ENCODE measurements at regions not wholly inside any gene's neighbourhood (a gene's known extent, or its start where the extent isn't known, plus 50 kb on each side); places are given as distances from the start of the nearest gene placed in this dataset.

- ATAC-seq (ENCODE audit: low read depth) (no peak), DNase-seq (no peak)
- Mint-ChIP-seq H3K4me3 (no peak overlapping the region), H3K4me1 (no peaks in the 10 kb centered on the region), H3K36me3 (ENCODE audit: low read depth) (no peaks in the 10 kb centered on the region), H3K27me3 (peaks cover 9% of the 10 kb centered on the region), H3K27ac (no peak overlapping the region), H3K9me3 (peaks cover 3% of the 10 kb centered on the region)
- TF ChIP-seq, protein P1, sequence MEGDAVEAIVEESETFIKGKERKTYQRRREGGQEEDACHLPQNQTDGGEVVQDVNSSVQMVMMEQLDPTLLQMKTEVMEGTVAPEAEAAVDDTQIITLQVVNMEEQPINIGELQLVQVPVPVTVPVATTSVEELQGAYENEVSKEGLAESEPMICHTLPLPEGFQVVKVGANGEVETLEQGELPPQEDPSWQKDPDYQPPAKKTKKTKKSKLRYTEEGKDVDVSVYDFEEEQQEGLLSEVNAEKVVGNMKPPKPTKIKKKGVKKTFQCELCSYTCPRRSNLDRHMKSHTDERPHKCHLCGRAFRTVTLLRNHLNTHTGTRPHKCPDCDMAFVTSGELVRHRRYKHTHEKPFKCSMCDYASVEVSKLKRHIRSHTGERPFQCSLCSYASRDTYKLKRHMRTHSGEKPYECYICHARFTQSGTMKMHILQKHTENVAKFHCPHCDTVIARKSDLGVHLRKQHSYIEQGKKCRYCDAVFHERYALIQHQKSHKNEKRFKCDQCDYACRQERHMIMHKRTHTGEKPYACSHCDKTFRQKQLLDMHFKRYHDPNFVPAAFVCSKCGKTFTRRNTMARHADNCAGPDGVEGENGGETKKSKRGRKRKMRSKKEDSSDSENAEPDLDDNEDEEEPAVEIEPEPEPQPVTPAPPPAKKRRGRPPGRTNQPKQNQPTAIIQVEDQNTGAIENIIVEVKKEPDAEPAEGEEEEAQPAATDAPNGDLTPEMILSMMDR (IDR thresholded peaks at IDR 0.05) = no peak
- POLR2A ChIA-PET = no interaction called here
- CTCF ChIA-PET = no interaction called here
- intact Hi-C loops (cut with micrococcal nuclease) = no loop called here
Measured at GRCh38 chr4:14916554-14917297, 85.6 kb upstream of the CPEB2 start.

DNA sequence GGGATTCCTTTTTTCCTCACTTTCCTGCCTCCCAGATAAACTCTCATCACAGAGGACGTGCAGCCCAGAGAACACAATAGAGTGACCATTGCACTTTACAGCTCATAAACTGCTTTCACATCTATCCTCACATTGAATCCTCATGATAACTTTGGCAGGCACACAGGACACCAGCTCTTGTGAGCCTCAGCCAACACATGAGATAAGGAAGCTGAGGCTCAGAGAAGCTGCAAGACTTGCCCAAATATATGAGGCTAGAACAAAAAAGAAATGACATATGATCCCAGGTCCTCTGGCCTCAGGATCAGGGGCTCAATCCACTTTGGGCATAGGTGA is 85.0 kb upstream of the CPEB2 start:
- POLR2A ChIA-PET = no interaction called here
- no peak for DNase-seq
- TF ChIP-seq, protein P1 (IDR thresholded peaks at IDR 0.05) = no peak

GRCh38 chr4:14918336-14918735 is 83.9 kb upstream of the CPEB2 start:
- ChIA-PET POLR2A (no interaction called here), CTCF (no interaction called here)
- TF ChIP-seq, protein P1 (IDR thresholded peaks at IDR 0.05) = no peak
- H3K9me3 Mint-ChIP-seq = no peaks in the 10 kb centered on the region
- no peaks in the 10 kb centered on the region for H3K36me3 Mint-ChIP-seq (ENCODE audit: low read depth)
- H3K27me3 Mint-ChIP-seq = peaks cover 9% of the 10 kb centered on the region
- no peak overlapping the region for H3K27ac Mint-ChIP-seq
- ATAC-seq (ENCODE audit: low read depth) = no peak
- no peak overlapping the region for H3K4me3 Mint-ChIP-seq
- H3K4me1 Mint-ChIP-seq = no peaks in the 10 kb centered on the region
- intact Hi-C loops (cut with micrococcal nuclease) = no loop called here
- DNase-seq = no peak

More for the DNA sequence above, 85.0 kb upstream of the CPEB2 start:
- CTCF ChIA-PET = no interaction called here
- Mint-ChIP-seq H3K9me3 (peaks cover 3% of the 10 kb centered on the region), H3K27me3 (peaks cover 9% of the 10 kb centered on the region), H3K27ac (no peak overlapping the region), H3K4me3 (no peak overlapping the region), H3K4me1 (no peaks in the 10 kb centered on the region), H3K36me3 (ENCODE audit: low read depth) (no peaks in the 10 kb centered on the region)
- intact Hi-C loops (cut with micrococcal nuclease) = no loop called here
- ATAC-seq (ENCODE audit: low read depth) = no peak

DNA sequence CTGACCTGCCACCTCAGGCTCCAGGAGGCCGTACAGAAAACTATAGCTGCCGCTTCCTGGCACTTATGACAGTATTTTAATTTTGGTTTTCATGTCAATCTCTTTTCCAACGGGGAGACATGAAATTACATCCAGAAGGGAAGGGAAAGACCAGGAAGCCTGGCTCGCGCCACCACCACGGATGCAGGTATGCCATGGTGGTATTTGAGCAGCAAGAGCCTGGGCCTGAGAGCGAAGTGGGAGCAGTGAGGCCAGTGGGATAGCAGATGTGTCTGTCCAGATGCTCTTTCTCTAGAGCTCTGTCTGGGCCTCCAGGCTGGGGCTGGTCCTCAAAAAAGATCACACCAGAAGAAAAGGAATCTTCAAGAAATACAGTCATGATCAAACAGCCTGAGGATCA is 82.5 kb upstream of the CPEB2 start:
- DNase-seq (no peak), ATAC-seq (ENCODE audit: low read depth) (no peak)
- H3K27me3 Mint-ChIP-seq = peaks cover 9% of the 10 kb centered on the region
- TF ChIP-seq, protein P1 (IDR thresholded peaks at IDR 0.05) = no peak
- no peaks in the 10 kb centered on the region for H3K4me1 Mint-ChIP-seq
- no peak overlapping the region for H3K4me3 Mint-ChIP-seq
- POLR2A ChIA-PET = no interaction called here
- CTCF ChIA-PET = no interaction called here
- no peak overlapping the region for H3K27ac Mint-ChIP-seq
- intact Hi-C loops (cut with micrococcal nuclease) = no loop called here
- H3K9me3 Mint-ChIP-seq = no peaks in the 10 kb centered on the region
- no peaks in the 10 kb centered on the region for H3K36me3 Mint-ChIP-seq (ENCODE audit: low read depth)

DNA sequence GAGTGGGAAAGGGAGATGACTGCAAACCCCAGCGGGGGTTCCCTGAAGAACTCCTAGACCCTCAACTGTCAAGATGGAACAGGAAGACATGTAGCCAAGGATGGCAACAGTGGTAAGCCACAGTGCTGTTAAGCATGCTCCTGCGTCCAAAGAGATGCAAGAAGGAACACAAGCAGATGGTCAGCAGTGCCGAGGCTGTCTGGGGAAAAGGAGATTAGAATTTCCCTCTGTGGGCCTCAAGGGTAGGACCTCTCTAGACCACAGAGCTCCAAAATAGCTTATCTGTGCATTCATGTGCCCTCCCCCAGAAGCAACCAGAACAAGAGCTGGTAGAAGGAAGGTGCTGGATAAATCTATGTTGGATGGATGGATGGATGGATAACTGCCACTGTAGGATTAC is 82.0 kb upstream of the CPEB2 start:
- Mint-ChIP-seq H3K27me3 (peaks cover 6% of the 10 kb centered on the region), H3K36me3 (ENCODE audit: low read depth) (no peaks in the 10 kb centered on the region), H3K27ac (no peak overlapping the region), H3K9me3 (no peaks in the 10 kb centered on the region), H3K4me3 (no peak overlapping the region), H3K4me1 (no peaks in the 10 kb centered on the region)
- POLR2A ChIA-PET = no interaction called here
- DNase-seq (no peak), ATAC-seq (ENCODE audit: low read depth) (no peak)
- TF ChIP-seq, protein P1 (IDR thresholded peaks at IDR 0.05) = no peak
- CTCF ChIA-PET = no interaction called here
- intact Hi-C loops (cut with micrococcal nuclease) = no loop called here

Measured in activated B cell treated with CpG ODN at 0.5 μM for 24 hours (primary cell).